ENCODE measurements at regions not wholly inside any gene's neighbourhood (a gene's known extent, or its start where the extent isn't known, plus 50 kb on each side); places are given as distances from the start of the nearest gene placed in this dataset.
"Not testable (repeated sequence)": the region's sequence is repeated elsewhere in the genome, so short reads cannot be mapped to it uniquely, and the experiment has no call there.

DNA sequence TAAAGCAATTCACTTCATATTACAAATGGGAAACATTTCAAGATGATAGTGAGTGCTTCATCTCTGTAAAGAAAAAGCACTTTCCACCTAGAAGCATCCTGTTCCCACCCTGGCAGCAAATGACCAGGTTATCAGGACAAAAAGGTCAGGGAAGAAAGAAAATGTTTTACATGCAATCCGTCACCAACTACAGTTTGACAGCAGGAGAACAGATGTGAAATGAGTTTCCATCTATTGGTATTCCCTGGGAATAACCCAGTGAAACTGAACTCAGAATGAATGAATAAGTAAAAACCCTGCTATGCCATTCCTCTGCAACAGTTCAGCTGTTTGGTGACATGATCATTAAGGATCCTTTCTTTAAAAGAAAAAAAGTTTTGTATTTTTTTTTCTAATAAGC lies 67.6 kb downstream of the HTR1A start:
- no peak for DNase-seq (ENCODE audit: low spot score)

DNA sequence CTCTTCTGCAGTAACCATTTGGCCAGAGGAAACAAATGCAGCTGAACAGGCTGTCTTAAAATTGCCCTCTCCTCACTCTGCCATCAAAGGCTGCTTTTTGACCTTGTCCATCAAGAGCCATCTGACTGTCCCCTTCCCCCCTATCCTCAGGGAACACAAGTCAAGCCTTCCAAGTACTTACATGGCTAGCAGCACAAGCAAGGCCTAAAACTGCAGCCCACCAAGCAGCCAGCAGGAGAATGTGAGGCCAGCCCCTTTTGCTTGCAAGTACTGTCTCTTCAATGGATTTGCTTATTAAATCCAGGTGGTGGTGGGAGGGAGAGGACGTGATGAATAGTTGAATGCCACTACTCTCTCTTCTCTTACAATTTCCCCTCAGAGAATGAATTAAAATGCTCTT lies 83.5 kb downstream of the HTR1A start:
- DNase-seq (ENCODE audit: low spot score) = no peak

DNA sequence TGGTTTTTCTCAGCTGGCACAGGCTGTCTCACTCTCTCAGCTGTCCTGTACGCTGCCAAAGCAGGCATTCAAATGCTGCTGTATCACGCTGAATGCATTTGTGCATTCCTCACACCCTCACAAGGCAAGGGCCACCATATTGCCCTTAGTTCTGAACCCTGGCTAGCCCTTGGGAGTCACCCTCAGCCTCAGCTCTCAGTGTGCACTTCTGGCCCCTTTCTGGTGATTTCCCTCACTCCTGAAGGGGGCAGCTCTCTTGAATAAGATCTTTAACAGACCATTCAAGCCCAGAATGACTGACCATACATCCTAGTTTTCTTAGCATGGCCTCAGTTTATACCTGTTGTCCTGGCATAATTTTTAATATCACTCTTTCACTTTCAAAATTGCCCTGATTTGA lies 84.3 kb downstream of the HTR1A start:
- no peak for DNase-seq (ENCODE audit: low spot score)

DNA sequence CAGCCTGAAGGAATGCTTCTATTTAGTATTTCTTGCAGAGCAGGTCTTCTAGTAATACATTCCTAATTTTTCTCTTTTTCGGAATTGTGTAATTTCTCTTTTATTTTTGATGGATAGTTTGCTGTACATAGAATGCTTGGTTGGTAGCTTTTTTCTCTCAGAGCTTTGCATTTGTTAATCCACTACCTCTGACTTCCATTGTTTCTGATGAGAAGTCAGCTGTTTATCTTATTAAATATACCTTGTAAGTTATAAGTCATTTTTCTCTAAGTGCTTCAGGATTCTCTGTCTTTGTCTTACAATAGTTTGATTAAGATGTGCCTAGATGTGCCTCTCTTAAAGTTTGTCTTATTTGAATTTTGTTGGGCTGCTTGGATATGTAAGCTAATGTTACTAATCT lies 101.9 kb downstream of the HTR1A start:
- no peak for DNase-seq (ENCODE audit: low spot score)

DNA sequence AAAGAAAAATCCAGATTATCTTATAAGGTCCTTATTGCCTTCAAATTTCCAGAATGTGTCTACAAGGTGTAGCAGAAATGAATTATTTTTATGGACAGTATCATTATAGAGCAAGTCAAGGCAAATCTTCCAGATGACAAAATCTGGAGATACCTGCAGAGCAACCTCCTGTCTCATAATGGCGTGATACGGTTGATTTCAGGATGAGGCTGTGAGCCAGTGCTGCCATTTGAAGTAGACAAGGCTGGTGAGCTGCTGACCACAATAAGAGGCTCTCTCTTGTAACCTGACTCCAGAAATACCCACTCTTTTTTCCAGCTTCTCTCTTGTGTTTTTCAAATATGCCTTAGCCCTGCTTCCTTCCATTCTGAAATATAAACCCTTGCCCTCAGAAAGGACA lies 108.2 kb downstream of the HTR1A start:
- DNase-seq (ENCODE audit: low spot score) = no peak

DNA sequence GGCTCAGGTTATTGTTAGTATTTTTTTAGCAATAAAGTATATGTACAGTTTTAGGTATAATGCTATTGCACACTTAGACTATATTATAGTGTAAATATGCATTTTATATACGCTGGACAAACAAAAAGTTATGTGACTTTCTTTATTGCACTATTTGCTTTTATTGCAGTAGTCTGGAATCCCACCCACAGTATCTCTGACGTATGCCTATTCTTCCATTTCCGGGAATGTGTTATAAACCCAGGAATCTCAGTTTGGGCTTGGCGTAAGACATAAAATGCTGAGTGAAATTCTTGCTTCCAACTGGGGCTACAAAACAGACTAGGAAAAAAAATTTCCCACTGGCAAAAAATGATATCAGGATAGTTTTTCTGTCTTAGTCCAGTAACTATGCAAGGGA lies 119.1 kb downstream of the HTR1A start:
- DNase-seq (ENCODE audit: low spot score) = no peak

DNA sequence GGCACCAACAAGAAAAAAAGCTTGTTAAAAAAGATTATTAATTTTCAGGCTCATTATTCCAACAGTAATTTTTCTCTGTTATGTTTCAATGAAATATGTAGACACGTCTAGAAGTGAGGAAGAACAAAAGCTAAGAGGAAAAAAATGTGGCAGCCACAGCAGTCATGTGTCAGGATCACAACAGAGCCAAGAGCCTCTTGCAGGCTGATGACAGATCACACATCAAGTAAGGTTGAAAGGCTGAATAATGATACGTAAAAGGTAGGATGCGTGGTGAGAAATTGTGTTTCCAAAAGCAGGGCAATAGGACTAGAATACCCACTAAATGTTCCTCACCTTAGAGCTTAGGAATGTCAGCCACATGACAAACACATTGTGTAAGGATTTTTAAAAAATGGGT lies 124.8 kb downstream of the HTR1A start:
- DNase-seq (ENCODE audit: low spot score) = no peak

DNA sequence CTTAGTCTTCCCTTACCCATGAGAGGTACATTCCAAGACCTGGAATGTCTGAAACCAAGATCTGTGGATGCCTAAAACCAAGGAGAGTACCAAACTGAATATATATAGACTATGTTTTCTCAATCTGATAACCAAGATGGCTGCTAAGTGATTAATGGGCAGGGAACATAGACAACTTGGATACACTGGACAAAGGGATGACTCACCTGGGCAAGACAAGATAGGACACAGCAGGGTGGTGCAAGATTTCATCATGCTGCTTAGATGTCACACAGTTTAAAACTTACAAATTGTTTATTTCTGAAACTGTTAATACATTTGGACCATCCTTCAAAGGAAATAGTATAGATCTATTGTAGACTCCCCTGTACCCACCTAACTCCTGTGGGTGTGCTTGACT lies 130.9 kb downstream of the HTR1A start:
- DNase-seq (ENCODE audit: low spot score) = no peak

DNA sequence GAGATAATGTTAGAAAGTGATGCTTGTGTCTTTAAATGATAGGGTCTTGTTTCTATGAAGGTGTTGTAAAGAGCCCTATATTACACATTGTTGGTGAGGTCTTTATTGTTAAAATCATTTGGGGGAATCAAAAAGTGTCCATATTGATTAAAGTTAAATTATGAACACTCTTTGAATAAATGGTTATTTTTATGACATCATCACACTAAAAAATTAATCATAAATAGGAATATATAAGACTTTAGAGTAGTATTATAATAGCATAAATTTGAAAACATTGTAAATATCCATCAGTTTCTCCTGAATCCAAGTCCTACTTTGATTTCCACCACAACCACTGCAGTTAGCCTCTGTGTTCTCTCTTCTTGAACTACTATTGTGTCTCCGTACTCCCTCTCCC lies 136.3 kb downstream of the HTR1A start:
- DNase-seq (ENCODE audit: low spot score) = no peak

DNA sequence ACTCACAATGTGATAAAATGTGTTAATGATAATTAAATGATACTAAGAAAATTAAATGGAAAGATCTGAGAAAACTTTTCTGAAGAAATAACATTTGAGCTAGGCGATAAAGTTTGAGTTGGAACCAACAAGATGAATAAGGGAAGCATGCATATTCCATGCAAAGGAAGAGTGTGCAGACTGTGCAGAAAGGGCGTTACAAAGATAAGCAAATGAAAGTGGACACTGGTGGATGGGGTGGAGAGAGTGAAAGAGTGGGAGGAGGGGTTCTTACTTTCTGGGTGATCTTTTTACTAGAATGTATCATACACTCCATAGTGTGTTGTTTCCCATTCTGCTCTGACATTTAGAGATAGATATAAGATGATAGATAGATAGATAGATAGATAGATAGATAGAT lies 138.7 kb downstream of the HTR1A start:
- no peak for DNase-seq (ENCODE audit: low spot score)

DNA sequence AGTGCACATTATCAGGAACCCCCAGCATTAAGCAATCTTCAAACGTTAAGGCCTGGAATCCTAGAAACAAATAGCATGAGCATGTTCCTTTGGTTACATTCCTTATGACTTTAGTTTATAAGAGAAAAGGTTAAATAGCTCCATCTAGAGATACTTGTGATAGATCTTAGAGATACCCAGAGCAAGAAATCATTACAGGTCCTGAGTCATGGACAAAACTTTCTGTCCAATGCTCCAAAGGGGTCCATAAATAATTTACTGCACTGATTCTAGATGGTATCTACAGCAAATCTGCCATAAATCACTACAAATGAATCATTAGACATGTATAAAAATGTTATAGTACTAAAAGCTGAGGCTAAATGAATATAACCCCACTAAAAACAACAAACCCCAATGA lies 139.6 kb downstream of the HTR1A start:
- no peak for DNase-seq (ENCODE audit: low spot score)

DNA sequence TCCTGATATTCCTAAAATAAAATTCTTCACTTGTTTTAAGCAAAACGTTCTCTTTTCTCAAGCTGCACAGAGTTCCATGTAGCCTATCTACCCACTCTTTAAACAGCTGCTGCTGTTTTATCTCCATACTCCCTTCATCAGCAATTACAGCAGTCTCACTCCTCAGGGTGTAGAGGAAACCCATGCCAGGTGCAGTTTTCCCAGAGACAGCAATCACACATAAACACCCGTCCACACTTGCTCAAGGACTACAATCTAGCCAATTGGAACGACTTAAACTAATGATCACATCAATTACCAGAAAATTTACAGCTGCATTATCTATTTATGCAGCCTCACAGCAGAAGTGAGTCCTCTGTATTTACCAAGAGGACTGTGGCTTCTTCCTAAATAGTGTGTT lies 141.7 kb downstream of the HTR1A start:
- no peak for DNase-seq (ENCODE audit: low spot score)

DNA sequence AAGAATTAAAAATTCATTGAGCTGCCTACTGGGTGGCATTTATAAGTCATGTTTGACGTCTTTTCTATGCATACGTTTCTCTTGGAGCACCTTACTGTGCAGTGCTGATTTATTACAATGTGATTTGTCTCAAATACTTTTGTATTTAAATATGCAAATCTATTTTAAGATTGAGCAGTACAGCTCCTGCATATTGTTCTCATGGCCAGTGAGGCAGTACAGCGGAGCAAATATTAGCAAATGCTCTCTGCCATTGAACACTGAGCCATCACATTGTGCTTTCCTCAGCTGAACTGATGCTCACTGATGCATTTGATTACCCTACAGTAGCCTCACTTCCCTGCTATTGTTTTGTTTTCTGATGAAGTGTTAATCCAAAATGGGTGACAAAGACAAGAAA lies 149.6 kb downstream of the HTR1A start:
- DNase-seq (ENCODE audit: low spot score) = no peak

DNA sequence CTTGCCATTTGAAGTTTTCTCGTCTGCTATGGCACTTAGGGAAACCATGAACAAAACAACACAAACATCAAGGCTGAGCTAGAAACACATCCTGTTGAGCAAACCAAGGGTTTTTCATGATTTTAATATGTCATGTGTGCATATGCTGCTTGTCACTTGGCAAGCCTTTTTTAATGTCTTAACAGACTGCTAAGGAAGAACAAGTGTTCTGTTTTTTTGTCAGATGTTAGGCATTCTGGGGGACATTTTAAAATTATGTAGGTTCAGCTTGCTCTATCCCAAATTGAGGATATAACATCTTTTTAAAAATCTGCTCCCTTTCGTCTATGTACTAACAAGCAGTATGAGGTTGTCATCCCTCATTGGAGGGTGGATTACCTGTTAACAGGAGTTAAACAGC lies 150.3 kb downstream of the HTR1A start:
- DNase-seq (ENCODE audit: low spot score) = no peak

DNA sequence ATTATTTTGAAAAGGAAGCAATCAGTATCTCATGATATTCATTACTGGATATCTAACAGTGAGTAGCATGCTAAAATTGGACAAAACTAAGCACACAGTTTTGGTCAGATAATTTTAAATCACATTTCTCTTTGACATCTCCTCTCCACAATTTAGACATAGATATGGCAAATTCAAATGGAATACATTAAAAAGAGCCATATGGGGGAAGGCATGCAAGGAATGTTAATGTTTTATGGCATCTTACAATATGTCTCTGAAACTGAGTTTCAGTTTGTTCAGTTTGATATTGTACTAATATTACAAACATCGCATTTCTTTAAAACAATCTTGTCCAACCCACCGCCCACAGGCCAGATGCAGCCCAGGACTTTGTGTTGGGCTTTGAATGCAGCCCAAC lies 151.0 kb downstream of the HTR1A start:
- DNase-seq (ENCODE audit: low spot score) = no peak

DNA sequence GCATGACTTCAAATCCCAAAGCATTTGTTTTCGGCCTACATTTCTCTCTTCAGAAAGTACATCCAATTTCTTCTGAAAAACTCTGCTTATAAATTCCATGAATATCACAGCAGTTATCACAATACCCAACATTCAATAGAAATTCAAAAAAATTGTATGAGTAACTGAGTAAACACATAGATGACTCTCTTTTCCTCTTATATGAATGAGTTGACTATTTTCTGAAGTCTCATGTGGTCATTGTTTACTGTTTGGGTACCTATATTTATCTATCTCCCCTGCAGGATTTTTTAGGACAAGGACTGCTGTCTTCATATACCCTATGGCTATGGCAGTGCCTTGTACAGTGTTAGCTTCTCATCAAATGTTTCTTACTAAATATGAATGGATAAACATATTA lies 157.1 kb downstream of the HTR1A start:
- DNase-seq (ENCODE audit: low spot score) = no peak

DNA sequence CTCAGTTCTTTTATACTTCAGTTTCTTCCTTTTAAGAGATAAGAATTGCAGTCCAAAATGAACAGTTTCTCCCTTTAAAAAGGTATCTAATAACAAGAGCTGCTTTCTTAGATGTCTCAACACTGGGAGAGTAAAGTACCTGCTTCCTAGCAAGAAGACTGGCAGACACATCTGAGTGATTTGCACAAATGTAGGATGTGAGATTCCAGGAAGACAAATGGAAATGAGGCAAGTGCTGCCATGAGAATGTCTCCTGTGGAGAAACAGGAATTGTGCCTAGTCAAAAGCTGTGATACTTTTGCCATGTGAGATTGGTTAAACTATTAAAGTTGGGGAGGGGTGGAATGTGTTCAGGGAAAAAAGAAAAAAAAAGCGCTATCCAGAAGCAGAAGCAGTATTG lies 159.1 kb downstream of the HTR1A start:
- DNase-seq (ENCODE audit: low spot score) = no peak

DNA sequence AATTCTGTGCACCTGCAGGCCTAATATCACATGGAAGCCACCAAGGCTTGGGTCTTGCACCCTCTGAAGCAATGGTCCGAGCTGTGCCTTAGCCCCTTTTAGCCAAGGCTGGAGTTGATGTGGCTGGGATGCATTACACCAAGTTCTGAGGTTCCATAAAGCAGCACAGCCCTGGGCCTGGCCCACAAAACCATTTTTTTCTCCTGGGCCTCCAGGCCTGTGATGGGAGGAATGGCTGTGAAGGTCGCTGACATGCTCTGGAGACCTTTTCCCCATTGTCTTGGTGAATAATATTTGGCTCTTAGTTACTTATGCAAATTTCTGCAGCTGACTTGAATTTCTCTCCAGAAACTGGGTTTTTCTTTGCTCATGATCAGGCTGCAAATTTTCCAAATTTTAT lies 167.3 kb downstream of the HTR1A start:
- DNase-seq (ENCODE audit: low spot score) = no peak

DNA sequence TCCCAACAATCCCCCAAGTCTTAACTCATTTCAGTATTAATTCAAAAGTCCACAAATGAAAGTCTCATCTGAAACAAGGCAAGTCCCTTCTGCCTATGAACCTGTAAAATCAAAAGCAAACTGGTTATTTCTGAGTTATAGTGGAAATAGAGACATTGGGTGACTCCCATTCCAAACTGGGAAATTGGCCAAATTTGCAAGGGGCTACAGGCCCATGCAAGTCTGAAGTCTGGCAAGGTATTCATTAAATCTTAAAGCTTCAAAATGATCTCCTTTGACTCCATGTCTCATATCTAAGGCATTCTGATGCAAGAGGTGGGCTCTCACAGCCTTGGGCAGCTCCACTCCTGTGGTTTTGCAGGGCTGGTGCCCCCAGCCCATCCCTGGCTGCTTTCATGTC lies 167.9 kb downstream of the HTR1A start:
- DNase-seq (ENCODE audit: low spot score) = no peak

DNA sequence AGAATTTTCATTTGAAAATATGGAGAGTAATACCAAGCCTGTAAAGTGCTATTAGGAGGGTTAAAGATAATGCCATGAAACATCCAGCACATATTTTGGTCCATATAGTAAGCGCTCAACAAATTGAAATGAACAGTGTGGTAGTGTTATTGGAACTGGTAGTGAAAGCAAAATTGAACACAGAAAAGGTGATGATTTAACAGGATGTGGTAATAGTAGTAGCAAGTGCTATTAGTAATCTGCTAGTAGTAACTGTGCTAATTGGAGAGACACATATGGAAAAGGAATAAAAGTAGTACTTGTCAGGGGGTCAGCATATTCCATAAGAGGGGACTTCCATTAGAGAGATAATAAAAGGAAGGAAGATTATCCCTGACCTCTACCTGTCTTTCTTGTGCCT lies 187.3 kb downstream of the HTR1A start:
- DNase-seq (ENCODE audit: low spot score) = no peak

DNA sequence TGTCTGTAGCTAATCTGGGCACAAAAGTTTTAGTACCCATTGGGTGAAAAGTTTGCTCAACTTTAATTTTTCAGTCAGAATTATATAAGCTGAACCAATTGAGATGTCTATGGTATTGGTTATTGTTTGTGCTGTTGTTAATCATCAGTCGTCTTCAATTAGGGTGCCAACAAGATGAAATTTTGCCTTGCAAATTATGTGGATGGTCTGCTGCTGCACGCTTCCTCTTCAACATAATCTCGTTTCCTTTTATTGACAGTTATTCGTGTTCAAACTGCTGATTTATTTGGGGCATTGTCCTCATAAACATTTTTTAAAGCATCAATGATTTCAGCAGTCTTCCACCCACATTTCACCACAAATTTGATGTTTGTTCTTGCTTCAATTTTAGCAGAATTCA lies 194.0 kb downstream of the HTR1A start:
- DNase-seq (ENCODE audit: low spot score) = no peak

DNA sequence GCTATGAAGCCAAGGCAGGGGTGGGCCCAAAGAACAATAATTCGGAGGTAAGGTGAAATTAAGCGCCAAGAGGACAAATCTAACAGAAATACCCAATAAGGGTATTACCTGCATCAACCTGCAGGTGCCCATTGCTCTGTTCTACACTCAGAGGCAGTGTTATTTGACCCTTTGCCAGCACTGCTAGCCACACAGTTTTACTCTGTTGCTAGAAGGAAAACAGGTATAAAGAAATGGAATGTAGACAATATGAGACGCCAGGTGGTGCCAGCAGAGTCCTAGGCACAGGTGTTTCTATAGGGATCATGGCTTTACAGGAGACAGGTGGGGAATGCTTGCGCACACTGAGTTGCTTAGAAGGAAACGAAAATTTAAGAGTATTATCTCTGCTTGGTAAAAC lies 201.3 kb downstream of the HTR1A start:
- DNase-seq (ENCODE audit: low spot score) = no peak

DNA sequence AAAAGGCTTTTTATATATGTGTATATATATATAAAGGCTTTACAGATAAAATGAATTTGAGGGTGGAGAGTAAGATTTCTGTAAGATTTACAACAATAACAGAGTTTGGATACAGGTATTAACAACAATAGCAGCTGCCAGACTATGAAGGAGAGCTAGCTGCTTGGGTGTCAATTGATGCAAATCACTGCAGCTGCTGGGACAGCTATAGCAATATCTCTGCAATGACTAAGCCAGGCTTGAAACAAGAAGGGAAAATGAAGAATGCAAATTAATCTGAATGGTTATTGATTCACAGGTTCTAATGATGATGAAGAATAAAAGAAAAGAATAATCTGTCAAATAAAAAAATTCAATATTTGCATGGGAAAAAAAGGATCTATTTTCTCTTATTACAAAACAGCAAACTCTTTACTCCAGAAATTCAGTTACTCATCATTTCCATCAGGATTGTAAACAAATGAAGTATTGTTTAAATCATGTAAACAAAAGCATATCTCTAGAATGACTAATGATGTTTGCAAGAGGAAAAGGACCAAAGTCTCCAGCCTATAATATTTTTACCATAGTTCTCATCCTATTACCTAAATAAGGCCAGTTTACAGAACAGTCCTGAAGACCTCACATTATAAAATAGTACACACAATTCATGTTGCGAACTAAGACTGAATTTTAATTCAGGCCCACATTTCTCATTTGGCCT lies 219.0 kb downstream of the HTR1A start:
- no peak for DNase-seq (ENCODE audit: low spot score)

DNA sequence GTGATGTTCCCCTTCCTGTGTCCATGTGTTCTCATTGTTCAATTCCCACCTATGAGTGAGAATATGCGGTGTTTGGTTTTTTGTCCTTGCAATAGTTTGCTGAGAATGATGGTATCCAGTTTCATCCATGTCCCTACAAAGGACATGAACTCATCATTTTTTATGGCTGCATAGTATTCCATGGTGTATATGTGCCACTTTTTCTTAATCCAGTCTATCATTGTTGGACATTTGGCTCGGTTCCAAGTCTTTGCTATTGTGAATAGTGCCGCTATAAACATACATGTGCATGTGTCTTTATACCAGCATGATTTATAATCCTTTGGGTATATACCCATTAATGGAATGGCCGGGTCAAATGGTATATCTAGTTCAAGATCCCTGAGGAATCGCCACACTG lies 229.4 kb downstream of the HTR1A start:
- not testable (repeated sequence) for DNase-seq (ENCODE audit: low spot score)

DNA sequence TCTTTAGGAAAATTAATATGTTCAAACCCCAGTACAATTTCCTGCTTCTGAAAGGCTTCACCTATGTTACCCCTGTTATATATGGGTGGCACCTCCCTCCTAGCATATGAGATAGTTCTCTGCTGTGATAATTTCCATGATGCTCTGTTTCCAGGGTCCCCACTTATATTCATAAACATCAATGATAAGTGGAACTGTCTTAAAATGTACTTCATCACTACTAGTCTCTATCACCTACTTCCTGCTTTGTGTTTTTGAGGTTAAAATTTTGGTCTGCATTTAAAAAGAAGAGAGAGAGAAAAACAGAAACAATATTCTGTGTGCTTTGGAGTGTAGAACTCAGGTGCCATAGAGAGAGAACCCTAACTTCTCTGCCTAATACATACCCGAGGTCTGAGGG lies 234.7 kb downstream of the HTR1A start:
- no peak for DNase-seq (ENCODE audit: low spot score)

Measured in NAMALWA (cell line).